DND-41 (cell line): ENCODE measurements at regions not wholly inside any gene's neighbourhood (a gene's known extent, or its start where the extent isn't known, plus 50 kb on each side); places are given as distances from the start of the nearest gene placed in this dataset.

ENCODE experiments used
- CTCF ChIP-seq: IDR thresholded peaks from 2 replicates; pipeline ENCODE4 v1.5.1; 2012; ENCODE audit warnings: borderline replicate concordance, low read length, moderate library complexity, mild to moderate bottlenecking; ENCODE audit not compliant: poor library complexity, severe bottlenecking; ENCODE audit errors: extremely low read depth
- EZH2 ChIP-seq: IDR thresholded peaks from 3 replicates; pipeline ENCODE4 v1.6.1; 2012; ENCODE audit warnings: borderline replicate concordance, low read depth, mild to moderate bottlenecking, moderate library complexity, low read length, inconsistent platforms; ENCODE audit not compliant: severe bottlenecking

- TF ChIP-seq EZH2 (no peak), CTCF (no peak)
These were observed 376.6 kb downstream of the LMO4 start for GRCh38 chr1:87705233-87705632.
